B cell (primary cell): ENCODE measurements at regions not wholly inside any gene's neighbourhood (a gene's known extent, or its start where the extent isn't known, plus 50 kb on each side); places are given as distances from the start of the nearest gene placed in this dataset.

Source experiments
- ATAC-seq: fragments of 200-7000 bp; cut with Tn5 transposase; one replicate; pipeline ENCODE4 v1.10.0; 2021; ENCODE audit warnings: low read depth, mild to moderate bottlenecking, moderate number of reproducible peaks, moderate library complexity
- CTCF ChIA-PET: fragments of 350-600 bp; sonication (Branson Sonifier 250); formaldehyde crosslinking; loops from one replicate; lab custom pipeline; 2021; ENCODE audit warnings: antibody characterized with exemption, inconsistent platforms; lab: Charles Lee
- POLR2A ChIA-PET: fragments of 350-600 bp; sonication (Branson Sonifier 250); formaldehyde crosslinking; loops from one replicate; lab custom pipeline; 2021; ENCODE audit warnings: antibody characterized with exemption; lab: Charles Lee
- DNase-seq: peaks from one replicate; pipeline ENCODE4 v3.0.0; 2013
- H2AFZ ChIP-seq: 2 replicates; pipeline ENCODE4 v1.6.1; 2012; ENCODE audit warnings: mild to moderate bottlenecking, low read depth, low read length; ENCODE audit not compliant: insufficient read depth, poor library complexity, severe bottlenecking
- H3K27ac ChIP-seq, 2 donors: 1 replicate in 1 of 2; 2 replicates in 1 of 2; pipeline ENCODE4 v1.5.1; 2012 to 2013; ENCODE audit warnings: low read length in 2 of 2, mild to moderate bottlenecking in 2 of 2, moderate library complexity in 1 of 2
- H3K27me3 ChIP-seq, 4 experiments: fragments of 200-600 bp in 1 of 4; sonication (generic) in 1 of 4; replicated peaks in 1 of 4; 1 replicate in 2 of 4; 2 replicates in 2 of 4; pipeline versions ENCODE4 v1.6.1 to v1.7.0; 2013 to 2016; ENCODE audit warnings: low read length in 3 of 4, mild to moderate bottlenecking in 2 of 4, mixed read lengths in 1 of 4, moderate library complexity in 1 of 4; ENCODE audit not compliant: insufficient read depth in 4 of 4, control insufficient read depth in 3 of 4; ENCODE audit errors: control extremely low read depth in 1 of 4
- H3K36me3 ChIP-seq, 2 experiments: replicated peaks in 1 of 2; 1 replicate in 1 of 2; 2 replicates in 1 of 2; pipeline versions ENCODE4 v1.6.1 to v1.7.1; 2013; ENCODE audit warnings: low read length in 1 of 2; ENCODE audit not compliant: insufficient read depth in 2 of 2, control insufficient read depth in 1 of 2; ENCODE audit errors: control extremely low read depth in 1 of 2, extremely low read depth in 1 of 2
- H3K4me1 ChIP-seq, 2 donors: fragments of 200-600 bp in 1 of 2; sonication (generic) in 1 of 2; 1 replicate in 1 of 2; 2 replicates in 1 of 2; pipeline versions ENCODE4 v1.5.1 to v1.6.1; 2013 to 2017; ENCODE audit warnings: low read length in 2 of 2; ENCODE audit not compliant: control insufficient read depth in 2 of 2, insufficient read depth in 2 of 2
- H3K4me2 ChIP-seq: replicated peaks from 2 replicates; pipeline ENCODE3; 2012; ENCODE audit warnings: mild to moderate bottlenecking, low read depth, low read length; ENCODE audit not compliant: poor library complexity, severe bottlenecking
- H3K4me3 ChIP-seq, 5 experiments: fragments of 200-600 bp in 1 of 5; sonication (generic) in 1 of 5; 1 replicate in 3 of 5; 2 replicates in 2 of 5; pipeline versions ENCODE4 v1.5.1 to v1.7.0; 2011 to 2016; ENCODE audit warnings: low read length in 4 of 5, mild to moderate bottlenecking in 4 of 5, low read depth in 2 of 5, control low read depth in 1 of 5, moderate library complexity in 1 of 5; ENCODE audit not compliant: insufficient read depth in 1 of 5; ENCODE audit errors: control extremely low read depth in 1 of 5, extremely low read depth in 1 of 5
- H3K79me2 ChIP-seq: fragments of 200-600 bp; sonication (generic); one replicate; pipeline ENCODE4 v1.6.0; 2016; ENCODE audit warnings: low read length; ENCODE audit not compliant: control insufficient read depth, insufficient read depth
- H3K9ac ChIP-seq: fragments of 200-600 bp; sonication (generic); 2 replicates; pipeline ENCODE4 v1.6.1; 2017; ENCODE audit warnings: mild to moderate bottlenecking, low read length, moderate library complexity
- H3K9me3 ChIP-seq, 3 donors: one replicate each; pipeline versions ENCODE4 v1.6.1 to v1.7.1; 2013; ENCODE audit warnings: low read length in 2 of 3; ENCODE audit not compliant: control insufficient read depth in 2 of 3, insufficient read depth in 1 of 3; ENCODE audit errors: control extremely low read depth in 1 of 3
- H4K20me1 ChIP-seq: 2 replicates; pipeline ENCODE4 v1.6.0; 2012; ENCODE audit warnings: mild to moderate bottlenecking, low read length; ENCODE audit not compliant: insufficient read depth, control insufficient read depth, poor library complexity, severe bottlenecking
- H3K27ac Mint-ChIP-seq: one replicate; pipeline ENCODE4 v1.8.0; 2021; ENCODE audit warnings: mixed read lengths
- H3K27me3 Mint-ChIP-seq: one replicate; pipeline ENCODE4 v1.8.0; 2021; ENCODE audit warnings: mixed read lengths
- H3K4me1 Mint-ChIP-seq: one replicate; pipeline ENCODE4 v1.8.0; 2021; ENCODE audit warnings: mixed read lengths
- H3K4me3 Mint-ChIP-seq: one replicate; pipeline ENCODE4 v1.8.0; 2021; ENCODE audit warnings: mixed read lengths
- H3K9me3 Mint-ChIP-seq: one replicate; pipeline ENCODE4 v1.8.0; 2022; ENCODE audit warnings: mixed read lengths; ENCODE audit not compliant: insufficient read depth
- CTCF ChIP-seq: fragments of 200-600 bp; IDR thresholded peaks from one replicate; pipeline ENCODE4 v1.8.0; 2022; ENCODE audit warnings: antibody characterized with exemption, mild to moderate bottlenecking
- EZH2 ChIP-seq: IDR thresholded peaks from 2 replicates; pipeline ENCODE4 v1.6.1; 2012; ENCODE audit warnings: borderline replicate concordance, low read depth, mild to moderate bottlenecking, moderate library complexity, low read length; ENCODE audit not compliant: insufficient read depth, poor library complexity, severe bottlenecking
- WGBS: methylation state at CpG from one replicate; pipeline ENCODE4 v1.1.5; 2013; ENCODE audit warnings: missing lambda C conversion rate; ENCODE audit not compliant: insufficient coverage; 5-methylcytosine and 5-hydroxymethylcytosine counted together
- intact Hi-C: fragments of 100-400 bp; cut with micrococcal nuclease; formaldehyde crosslinking; loops from one replicate; pipeline ENCODE4 v1.10.0; 2022

- no peak overlapping the region for H2AFZ ChIP-seq
- Mint-ChIP-seq H3K27ac (no peak overlapping the region), H3K9me3 (no peaks in the 10 kb centered on the region), H3K27me3 (no peaks in the 10 kb centered on the region), H3K4me3 (no peak overlapping the region), H3K4me1 (no peaks in the 10 kb centered on the region)
- WGBS, result 91% methylated on average over 1 of the region's 2 CpGs
- H4K20me1 ChIP-seq, result no peaks in the 10 kb centered on the region
- H3K36me3 ChIP-seq, result no peaks in the 10 kb centered on the region
- TF ChIP-seq EZH2 (no peak), CTCF (no peak)
- H3K79me2 ChIP-seq, result no peaks in the 10 kb centered on the region
- no peak overlapping the region for H3K4me3 ChIP-seq
- POLR2A ChIA-PET, result no interaction called here
- no peak overlapping the region for H3K9ac ChIP-seq
- intact Hi-C loops, result no loop called here
- DNase-seq (no peak), ATAC-seq (no peak)
- H3K4me1 ChIP-seq, result no peaks in the 10 kb centered on the region
- no peak overlapping the region for H3K27ac ChIP-seq
- H3K27me3 ChIP-seq, result no peaks in the 10 kb centered on the region
- CTCF ChIA-PET, result no interaction called here
- no peak overlapping the region for H3K4me2 ChIP-seq
- no peaks in the 10 kb centered on the region for H3K9me3 ChIP-seq
Observed at GRCh38 chr21:17159697-17160096, 353.1 kb upstream of the CXADR start.

GRCh38 chr21:17185674-17186073 lies 327.2 kb upstream of the CXADR start:
- WGBS, result 71% methylated on average over 1 of the region's 3 CpGs
- no peaks in the 10 kb centered on the region for H3K79me2 ChIP-seq
- POLR2A ChIA-PET, result no interaction called here
- no peak overlapping the region for H3K4me3 Mint-ChIP-seq
- H3K4me1 Mint-ChIP-seq, result no peaks in the 10 kb centered on the region
- TF ChIP-seq EZH2 (no peak), CTCF (no peak)
- no peak overlapping the region for H3K4me3 ChIP-seq
- no peaks in the 10 kb centered on the region for H3K4me1 ChIP-seq
- no peak overlapping the region for H3K27ac Mint-ChIP-seq
- no peaks in the 10 kb centered on the region for H3K27me3 ChIP-seq
- no peak for ATAC-seq
- no peaks in the 10 kb centered on the region for H3K36me3 ChIP-seq
- no peak overlapping the region for H3K9ac ChIP-seq
- H3K4me2 ChIP-seq, result no peak overlapping the region
- peaks cover 12% of the 10 kb centered on the region for H3K9me3 Mint-ChIP-seq
- H4K20me1 ChIP-seq, result no peaks in the 10 kb centered on the region
- H2AFZ ChIP-seq, result no peak overlapping the region
- CTCF ChIA-PET, result no interaction called here
- H3K9me3 ChIP-seq, result peaks cover 0 to 9% (median 1%) of the 10 kb centered on the region in 3 donors
- no peaks in the 10 kb centered on the region for H3K27me3 Mint-ChIP-seq
- no peak overlapping the region for H3K27ac ChIP-seq
- no peak for DNase-seq
- intact Hi-C loops, result no loop called here
